ENCODE measurements at regions not wholly inside any gene's neighbourhood (a gene's known extent, or its start where the extent isn't known, plus 50 kb on each side); places are given as distances from the start of the nearest gene placed in this dataset.

- no peak for TF ChIP-seq POLR2AphosphoS5 (IDR thresholded peaks at IDR 0.05; ENCODE audit: low read depth, low read length)
- no peak for TF ChIP-seq CTCF (IDR thresholded peaks at IDR 0.05)
- peak in 1 of 2 experiments; percentile 60; a peak in 1 of 4 replicates for TF ChIP-seq REST (IDR thresholded peaks at IDR 0.05; ENCODE audit: insufficient read depth in 1 of 2, low read depth in 2 of 2, low read length in 1 of 2)
- TF ChIP-seq TCF7L2 (IDR thresholded peaks at IDR 0.05; ENCODE audit: low read depth, low read length) = no peak
- TF ChIP-seq SIN3A (IDR thresholded peaks at IDR 0.05; ENCODE audit: borderline replicate concordance, insufficient read depth, low read depth, low read length) = no peak
These were observed 73.4 kb upstream of the SOD1 start for GRCh38 chr21:31586118-31586517.
